ENCODE measurements at regions not wholly inside any gene's neighbourhood (a gene's known extent, or its start where the extent isn't known, plus 50 kb on each side); places are given as distances from the start of the nearest gene placed in this dataset.

GRCh38 chr20:52586660-52587059 is 385.5 kb upstream of the TSHZ2 start:
- TF ChIP-seq RAD21 (IDR thresholded peaks at IDR 0.05; ENCODE audit: low read depth) (no peak), TAF1 (IDR thresholded peaks at IDR 0.05; ENCODE audit: low read depth) (no peak), YY1 (IDR thresholded peaks at IDR 0.05; ENCODE audit: low read depth) (no peak), TCF12 (IDR thresholded peaks at IDR 0.05; ENCODE audit: low read depth) (no peak), TEAD4 (IDR thresholded peaks at IDR 0.05) (no peak), CREB1 (IDR thresholded peaks at IDR 0.05; ENCODE audit: low read depth) (no peak), CEBPB (IDR thresholded peaks at IDR 0.05) (no peak), NFIC (IDR thresholded peaks at IDR 0.05) (no peak), EGR1 (IDR thresholded peaks at IDR 0.05) (no peak), EP300 (IDR thresholded peaks at IDR 0.05; ENCODE audit: borderline replicate concordance) (no peak)
- TF ChIP-seq, protein P1, sequence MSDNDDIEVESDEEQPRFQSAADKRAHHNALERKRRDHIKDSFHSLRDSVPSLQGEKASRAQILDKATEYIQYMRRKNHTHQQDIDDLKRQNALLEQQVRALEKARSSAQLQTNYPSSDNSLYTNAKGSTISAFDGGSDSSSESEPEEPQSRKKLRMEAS (IDR thresholded peaks at IDR 0.05), result no peak
